ENCODE measurements at regions not wholly inside any gene's neighbourhood (a gene's known extent, or its start where the extent isn't known, plus 50 kb on each side); places are given as distances from the start of the nearest gene placed in this dataset.
"Not testable (repeated sequence)": the region's sequence is repeated elsewhere in the genome, so short reads cannot be mapped to it uniquely, and the experiment has no call there.

GRCh38 chr10:109247814-109248213, 675.5 kb downstream of the XPNPEP1 start:
- TF ChIP-seq, protein P1, sequence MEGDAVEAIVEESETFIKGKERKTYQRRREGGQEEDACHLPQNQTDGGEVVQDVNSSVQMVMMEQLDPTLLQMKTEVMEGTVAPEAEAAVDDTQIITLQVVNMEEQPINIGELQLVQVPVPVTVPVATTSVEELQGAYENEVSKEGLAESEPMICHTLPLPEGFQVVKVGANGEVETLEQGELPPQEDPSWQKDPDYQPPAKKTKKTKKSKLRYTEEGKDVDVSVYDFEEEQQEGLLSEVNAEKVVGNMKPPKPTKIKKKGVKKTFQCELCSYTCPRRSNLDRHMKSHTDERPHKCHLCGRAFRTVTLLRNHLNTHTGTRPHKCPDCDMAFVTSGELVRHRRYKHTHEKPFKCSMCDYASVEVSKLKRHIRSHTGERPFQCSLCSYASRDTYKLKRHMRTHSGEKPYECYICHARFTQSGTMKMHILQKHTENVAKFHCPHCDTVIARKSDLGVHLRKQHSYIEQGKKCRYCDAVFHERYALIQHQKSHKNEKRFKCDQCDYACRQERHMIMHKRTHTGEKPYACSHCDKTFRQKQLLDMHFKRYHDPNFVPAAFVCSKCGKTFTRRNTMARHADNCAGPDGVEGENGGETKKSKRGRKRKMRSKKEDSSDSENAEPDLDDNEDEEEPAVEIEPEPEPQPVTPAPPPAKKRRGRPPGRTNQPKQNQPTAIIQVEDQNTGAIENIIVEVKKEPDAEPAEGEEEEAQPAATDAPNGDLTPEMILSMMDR (conservative IDR thresholded peaks at IDR 0.05; ENCODE audit: control insufficient read depth, insufficient read depth, low read depth, low read length) = no peak
- H3K4me3 ChIP-seq (ENCODE audit: control insufficient read depth, low read depth, low read length) = no peak overlapping the region
- DNase-seq (ENCODE audit: low read depth) = no peak

DNA sequence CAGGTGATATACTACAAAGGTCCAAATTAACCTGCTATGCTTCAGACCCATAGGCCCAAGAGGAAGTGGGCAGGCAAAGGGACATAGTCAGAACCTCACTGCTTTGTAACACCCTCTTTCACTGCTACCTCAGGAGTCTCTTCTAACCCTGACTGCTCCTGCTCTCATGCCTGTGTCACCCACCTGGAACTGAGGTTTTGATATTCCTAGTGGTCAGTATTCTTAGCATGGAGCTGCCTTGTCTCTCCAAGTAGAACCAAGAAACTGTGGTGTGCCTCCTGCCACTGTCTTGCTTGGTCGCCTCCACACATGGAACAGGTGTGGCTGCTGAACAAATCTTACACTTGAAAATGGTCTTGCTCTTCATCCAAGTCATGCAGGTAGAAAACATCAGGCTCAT, 677.5 kb downstream of the XPNPEP1 start:
- no peak for DNase-seq (ENCODE audit: low read depth)
- H3K4me3 ChIP-seq (ENCODE audit: control insufficient read depth, low read depth, low read length) = no peak overlapping the region
- TF ChIP-seq, protein P1 (conservative IDR thresholded peaks at IDR 0.05; ENCODE audit: control insufficient read depth, insufficient read depth, low read depth, low read length) = no peak

DNA sequence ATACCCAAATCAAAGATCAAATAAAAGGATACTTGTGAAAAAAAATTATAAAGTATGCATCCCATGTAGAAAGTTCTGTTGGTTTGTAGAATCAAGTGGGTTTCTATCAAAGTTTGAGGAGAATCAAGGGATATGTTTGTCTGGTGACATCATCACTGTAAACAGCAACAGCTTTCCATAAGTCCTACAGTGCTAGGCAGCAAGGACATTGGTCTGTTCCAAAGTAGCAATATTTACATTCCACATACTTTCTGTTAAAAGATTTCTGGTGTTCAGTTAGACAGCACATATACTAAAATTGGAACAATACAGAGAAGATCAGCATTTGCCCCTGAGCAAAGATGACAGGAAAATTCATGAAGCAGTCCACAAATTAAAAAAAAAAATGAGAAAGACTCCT, 683.9 kb downstream of the XPNPEP1 start:
- no peak overlapping the region for H3K4me3 ChIP-seq (ENCODE audit: control insufficient read depth, low read depth, low read length)
- DNase-seq (ENCODE audit: low read depth) = no peak

DNA sequence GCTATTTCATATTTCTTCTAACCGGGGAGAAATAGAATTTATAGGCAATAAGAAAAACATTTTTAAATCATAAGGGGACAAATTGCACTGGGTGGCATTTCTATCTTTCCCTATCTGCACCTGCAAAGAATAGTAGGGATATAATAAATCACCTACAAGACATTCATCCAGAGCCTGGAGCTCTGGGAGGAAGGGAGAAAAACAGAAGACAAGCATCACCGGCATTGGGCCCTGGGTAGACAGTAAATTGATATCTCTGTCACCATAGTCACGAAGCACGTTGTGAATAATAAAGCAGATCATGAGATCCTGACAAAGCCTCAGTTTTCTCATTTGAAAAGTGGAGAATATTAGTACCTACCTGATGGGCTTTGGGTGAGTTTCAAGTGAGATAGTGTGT, 685.6 kb downstream of the XPNPEP1 start:
- no peak overlapping the region for H3K4me3 ChIP-seq (ENCODE audit: control insufficient read depth, low read depth, low read length)
- TF ChIP-seq, protein P1 (conservative IDR thresholded peaks at IDR 0.05; ENCODE audit: control insufficient read depth, insufficient read depth, low read depth, low read length) = no peak

More for the DNA sequence above, 683.9 kb downstream of the XPNPEP1 start:
- TF ChIP-seq, protein P1 (conservative IDR thresholded peaks at IDR 0.05; ENCODE audit: control insufficient read depth, insufficient read depth, low read depth, low read length) = no peak

GRCh38 chr10:109237050-109237449, 686.3 kb downstream of the XPNPEP1 start:
- TF ChIP-seq, protein P1 (conservative IDR thresholded peaks at IDR 0.05; ENCODE audit: control insufficient read depth, insufficient read depth, low read depth, low read length) = no peak
- no peak for DNase-seq (ENCODE audit: low read depth)
- no peak overlapping the region for H3K4me3 ChIP-seq (ENCODE audit: control insufficient read depth, low read depth, low read length)

More for the DNA sequence above, 685.6 kb downstream of the XPNPEP1 start:
- no peak for DNase-seq (ENCODE audit: low read depth)

DNA sequence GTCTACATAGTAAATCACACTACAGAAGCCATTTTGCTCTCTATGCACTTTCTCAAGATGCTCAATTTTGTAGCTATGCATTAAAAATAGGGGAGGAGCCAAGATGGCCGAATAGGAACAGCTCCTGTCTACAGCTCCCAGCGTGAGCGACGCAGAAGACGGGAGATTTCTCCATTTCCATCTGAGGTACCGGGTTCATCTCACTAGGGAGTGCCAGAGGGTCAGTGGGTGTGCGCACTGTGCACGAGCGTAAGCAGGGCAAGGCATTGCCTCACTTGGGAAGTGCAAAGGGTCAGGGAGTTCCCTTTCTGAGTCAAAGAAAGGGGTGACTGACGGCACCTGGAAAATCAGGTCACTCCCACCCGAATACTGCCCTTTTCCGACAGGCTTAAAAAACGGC, 699.8 kb downstream of the XPNPEP1 start:
- H3K4me3 ChIP-seq (ENCODE audit: control insufficient read depth, low read depth, low read length); DNase-seq (ENCODE audit: low read depth): not testable (repeated sequence)

- TF ChIP-seq, protein P1 (conservative IDR thresholded peaks at IDR 0.05; ENCODE audit: control insufficient read depth, insufficient read depth, low read depth, low read length) = no peak
- no peak overlapping the region for H3K4me3 ChIP-seq (ENCODE audit: control insufficient read depth, low read depth, low read length)
- DNase-seq (ENCODE audit: low read depth) = no peak
These were observed 703.2 kb downstream of the XPNPEP1 start for GRCh38 chr10:109219935-109220605.

All from fibroblast of mammary gland (primary cell).